ENCODE measurements at regions not wholly inside any gene's neighbourhood (a gene's known extent, or its start where the extent isn't known, plus 50 kb on each side); places are given as distances from the start of the nearest gene placed in this dataset.
"Not testable (repeated sequence)": the region's sequence is repeated elsewhere in the genome, so short reads cannot be mapped to it uniquely, and the experiment has no call there.

DNA sequence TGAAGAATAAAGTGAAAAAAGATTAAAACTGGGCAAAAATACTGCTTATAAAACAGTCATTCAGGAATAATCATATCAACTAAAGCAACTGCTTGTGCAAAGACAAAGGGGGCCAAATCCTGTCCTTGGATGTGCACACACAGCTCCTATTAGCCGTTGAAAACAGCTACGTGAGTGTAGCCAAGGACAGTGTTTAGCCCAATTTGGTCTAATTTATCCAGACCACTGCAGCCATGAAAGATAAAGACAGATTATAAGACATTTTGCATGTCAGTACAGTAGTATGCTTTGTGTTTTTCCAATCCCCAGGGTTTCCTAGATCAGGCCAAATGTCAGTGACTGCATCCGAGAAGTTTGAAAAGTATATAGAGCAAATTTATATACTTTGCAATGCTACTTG, 146.3 kb upstream of the PKN2 start:
- DNase-seq (ENCODE audit: low read depth in 2 of 2), result no peak

DNA sequence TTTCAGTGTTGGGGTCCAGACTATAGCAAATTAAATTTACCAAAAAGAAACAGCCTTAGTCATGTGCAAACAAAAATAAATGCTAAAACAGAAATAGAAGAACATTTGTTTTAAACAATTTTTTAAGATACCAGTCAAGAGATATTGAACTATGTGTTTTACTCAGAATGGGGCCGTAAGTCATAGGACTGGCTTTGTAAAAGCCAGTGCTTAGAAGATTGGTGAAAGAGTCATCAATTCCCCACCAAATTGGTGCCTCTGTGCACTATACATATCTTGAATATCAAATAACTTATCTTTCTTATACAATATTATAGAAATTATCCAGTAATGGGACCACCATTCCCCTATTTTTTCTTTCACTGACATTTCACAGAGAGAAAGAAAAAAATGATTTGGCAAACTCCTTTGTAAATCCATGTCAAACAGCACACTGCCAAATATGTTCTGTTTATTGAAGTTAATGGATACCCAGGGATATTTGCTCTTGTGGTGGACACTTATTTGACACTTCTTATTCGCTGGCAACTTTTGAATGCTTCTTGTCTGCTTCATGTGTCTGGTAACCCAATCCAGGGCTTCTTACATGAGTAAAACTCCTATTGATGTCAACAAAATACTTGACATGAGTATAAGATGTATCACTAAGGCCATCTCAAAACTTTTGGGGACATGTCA, 145.7 kb upstream of the PKN2 start:
- no peak for DNase-seq (ENCODE audit: low read depth in 2 of 2)

DNA sequence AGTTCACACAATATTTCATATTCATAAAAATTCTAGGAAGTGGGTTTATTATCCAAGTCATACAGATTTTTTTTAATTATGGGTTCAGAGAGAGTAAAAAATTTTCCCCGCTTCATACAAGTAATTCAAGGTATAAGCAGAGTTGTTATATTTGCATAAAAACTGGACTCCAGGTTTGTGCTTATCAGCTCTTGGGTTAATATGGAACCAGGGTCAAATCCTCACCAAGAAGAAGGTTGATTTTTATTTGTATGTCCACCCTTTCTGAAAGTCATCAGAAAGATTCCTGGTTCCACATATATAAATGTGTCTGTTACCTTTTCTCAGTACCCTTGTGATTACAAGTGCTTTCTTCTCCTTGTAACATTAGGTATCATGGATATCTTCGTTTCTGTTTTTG, 143.8 kb upstream of the PKN2 start:
- no peak for DNase-seq (ENCODE audit: low read depth in 2 of 2)

DNA sequence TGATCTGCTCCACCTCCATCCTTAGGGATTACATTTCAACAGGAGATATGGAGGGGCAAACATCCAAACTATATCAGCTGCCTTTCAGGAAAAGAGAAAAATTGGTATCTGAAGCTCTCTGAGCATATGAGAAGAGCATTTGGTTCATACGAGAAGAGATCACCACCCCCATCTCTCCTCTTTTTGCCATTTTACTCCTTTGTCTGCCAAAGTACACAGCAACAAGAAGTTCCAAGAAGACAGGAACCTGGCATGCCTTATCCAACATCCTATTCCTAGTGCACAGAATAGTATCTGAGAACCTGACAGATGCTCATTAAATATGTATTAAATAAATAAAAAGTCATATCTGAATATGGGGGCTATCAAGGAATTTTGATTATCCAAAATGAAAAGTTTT, 142.5 kb upstream of the PKN2 start:
- no peak for DNase-seq (ENCODE audit: low read depth in 2 of 2)

DNA sequence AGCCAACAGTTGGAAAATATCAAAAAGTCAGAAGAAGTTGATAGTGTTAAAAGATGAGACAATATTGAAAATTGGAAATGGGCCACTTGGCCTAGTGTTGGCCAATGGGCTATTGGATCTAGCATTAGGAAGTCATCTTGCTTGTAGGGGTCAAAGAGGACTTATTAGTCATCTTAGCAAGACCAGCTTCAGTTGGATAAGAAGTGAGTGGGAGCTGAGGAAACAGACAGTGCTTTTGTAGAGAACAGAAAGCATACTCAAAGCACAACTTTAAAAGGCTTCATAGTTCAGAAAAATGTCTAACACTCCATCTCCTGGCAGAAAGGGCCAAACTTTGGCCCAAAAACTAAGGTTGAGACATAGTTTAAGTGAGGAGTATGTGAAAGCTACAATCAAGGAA, 139.9 kb upstream of the PKN2 start:
- no peak for DNase-seq (ENCODE audit: low read depth in 2 of 2)

DNA sequence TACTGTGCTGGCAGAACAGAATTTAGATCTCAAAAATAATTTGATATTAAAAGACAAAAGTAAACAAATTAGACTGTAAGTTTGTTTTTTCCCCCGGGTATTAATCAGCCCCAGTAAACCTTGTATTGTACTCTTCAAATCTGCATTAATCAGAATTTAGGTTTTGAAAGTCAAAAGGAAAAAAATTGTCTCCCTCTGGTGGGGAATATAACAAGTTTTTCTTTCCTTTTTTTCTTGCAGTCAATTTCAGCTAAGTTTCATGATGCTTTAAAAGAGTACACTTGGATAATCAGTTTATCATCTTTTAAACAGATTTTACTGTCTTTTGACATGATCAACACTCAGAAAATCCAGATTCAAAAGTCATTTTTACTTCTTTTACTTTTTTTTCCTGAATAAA, 134.5 kb upstream of the PKN2 start:
- no peak for DNase-seq (ENCODE audit: low read depth in 2 of 2)

DNA sequence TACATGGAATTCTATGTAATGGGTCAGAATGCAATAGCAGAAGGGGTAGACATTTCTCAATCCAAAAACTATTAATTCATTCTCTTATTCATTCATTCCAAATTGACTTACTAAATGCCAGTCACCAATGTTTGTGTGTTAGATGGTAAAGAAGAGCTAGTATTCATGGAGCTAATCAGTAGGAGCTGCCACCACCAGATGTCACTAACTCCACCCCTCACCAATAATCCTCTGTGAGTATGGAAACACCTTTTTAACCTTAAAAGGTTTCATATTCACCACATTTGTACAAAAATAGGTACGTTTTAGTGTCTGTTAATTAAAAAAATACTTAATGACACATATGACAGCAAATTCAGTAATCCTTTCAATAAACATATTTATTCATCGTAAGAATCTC, 131.8 kb upstream of the PKN2 start:
- DNase-seq (ENCODE audit: low read depth in 2 of 2), result no peak

DNA sequence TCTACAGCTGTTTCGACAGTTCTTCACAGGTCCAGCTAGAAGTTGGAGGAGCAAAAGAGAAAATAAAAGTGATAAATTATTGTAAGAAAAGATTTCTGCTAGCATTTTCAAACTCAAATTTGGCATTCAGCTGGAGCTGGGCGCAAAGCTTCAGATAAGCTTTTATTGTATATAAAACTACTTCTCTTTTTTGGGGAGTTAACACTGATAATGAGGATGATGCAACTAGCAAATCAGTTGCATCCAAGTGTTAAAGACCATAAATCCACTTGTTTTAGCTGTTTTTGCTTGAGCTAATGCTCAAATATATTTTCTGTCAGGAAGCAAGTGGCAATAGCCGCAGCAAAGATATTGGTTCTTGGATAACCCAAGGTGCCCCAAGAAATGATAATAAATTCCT, 127.1 kb upstream of the PKN2 start:
- no peak for DNase-seq (ENCODE audit: low read depth in 2 of 2)

DNA sequence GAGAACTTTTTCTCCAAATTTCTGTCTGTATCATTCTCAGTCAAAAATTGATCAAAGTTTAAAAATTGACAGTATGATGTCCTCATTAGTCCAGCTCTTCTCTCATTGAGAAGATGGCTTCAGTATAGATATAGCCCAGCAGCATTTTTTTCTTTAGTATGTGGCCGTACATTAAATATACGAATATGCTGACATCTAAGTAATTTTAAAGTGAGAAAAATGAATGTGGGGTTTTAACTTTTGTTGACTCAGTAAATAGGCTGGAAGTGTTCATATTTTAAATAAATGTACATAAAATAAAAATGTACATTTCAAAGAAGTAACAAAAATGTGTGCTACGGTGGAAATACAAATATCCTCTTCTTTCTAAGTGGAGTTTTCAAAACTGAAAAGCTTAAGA, 123.5 kb upstream of the PKN2 start:
- no peak for DNase-seq (ENCODE audit: low read depth in 2 of 2)

DNA sequence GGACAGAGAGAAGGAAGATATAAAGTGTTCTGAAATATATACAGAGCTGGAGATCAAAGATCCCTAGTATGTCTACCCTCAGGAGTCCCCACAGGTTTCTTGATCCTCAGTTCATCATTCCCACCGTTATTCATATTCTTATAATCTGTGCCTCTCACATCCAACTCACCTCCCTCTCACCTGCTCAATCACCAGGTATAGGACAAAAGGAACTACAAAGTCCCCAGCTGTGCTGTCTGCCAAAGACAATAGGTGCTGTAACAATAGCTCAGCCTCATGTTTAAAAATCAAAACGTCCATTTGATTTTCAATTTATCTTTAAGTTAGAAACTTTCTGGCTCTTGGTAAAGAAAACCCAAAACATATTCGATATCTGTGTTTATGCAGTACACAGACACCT, 121.1 kb upstream of the PKN2 start:
- no peak for DNase-seq (ENCODE audit: low read depth in 2 of 2)

DNA sequence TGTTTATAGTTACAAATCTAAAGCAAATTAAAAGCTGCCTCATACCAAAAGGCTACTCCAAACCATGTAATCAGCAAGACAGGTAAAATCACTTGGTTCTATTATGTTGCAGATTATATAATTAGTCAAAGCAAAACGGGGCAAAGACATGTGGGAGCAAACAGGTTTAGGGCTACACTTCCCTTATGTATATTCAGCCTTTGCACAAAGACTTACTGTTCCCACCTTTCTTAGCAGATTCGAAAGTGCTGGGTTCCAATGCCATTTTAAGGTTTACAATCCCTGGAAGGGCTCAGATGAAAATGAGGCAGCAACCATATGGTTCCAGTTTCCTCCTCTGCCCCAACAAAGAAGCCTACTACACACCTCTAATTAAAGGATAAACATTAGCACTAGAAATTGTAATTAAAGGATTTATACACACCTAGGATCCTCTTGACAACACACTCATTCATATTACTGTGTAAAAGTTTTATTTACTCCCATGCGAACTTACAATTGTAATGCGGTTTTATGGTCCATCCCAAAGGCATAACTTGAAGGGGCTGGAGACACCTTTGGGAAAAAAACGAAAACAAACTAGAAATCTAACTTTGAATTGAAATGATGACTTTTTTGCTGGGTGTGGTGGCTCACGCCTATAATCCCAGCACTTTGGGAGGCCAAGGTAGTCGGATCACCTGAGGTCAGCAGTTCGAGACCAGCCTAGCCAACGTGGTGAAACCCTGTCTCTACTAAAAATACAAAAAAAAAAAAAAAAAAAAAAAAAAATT, 117.3 kb upstream of the PKN2 start:
- DNase-seq (ENCODE audit: low read depth in 2 of 2), result no peak

DNA sequence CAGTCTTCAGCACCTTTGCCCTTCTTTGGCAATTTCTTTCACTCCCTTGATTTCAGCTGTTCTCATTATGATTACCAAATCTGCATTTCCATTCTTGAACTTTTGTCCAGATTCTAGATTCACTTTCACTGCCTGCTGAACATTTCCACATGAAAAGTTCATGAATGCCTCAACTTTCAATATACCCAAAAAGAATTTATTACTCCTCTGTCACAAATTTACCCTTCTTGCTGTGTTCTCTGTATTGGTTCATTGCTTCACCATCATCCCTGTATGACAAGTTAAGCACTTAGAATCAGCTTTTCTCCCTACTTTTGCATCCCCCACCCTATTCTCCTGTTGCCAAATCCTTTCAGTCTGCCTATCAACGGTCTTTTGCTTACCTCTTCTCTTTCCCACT, 112.6 kb upstream of the PKN2 start:
- no peak for DNase-seq (ENCODE audit: low read depth in 2 of 2)

DNA sequence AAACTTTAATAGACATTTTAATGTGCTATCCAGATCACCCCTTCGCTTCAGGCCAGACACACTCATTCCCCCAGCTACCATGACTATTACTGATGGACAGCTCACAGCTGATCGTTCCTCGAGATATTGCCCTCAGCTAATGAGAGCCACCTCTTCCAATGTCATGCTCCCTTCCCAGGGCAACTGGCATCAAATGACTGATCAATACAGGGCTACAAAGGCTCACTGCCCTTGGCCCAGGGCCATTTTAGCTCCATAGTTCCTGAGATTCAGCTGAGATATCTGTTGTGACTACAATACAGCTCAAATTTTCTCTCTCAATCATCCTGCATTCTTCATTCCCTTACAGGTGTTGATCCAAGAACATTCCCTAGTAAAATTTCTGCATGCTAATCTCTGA, 104.5 kb upstream of the PKN2 start:
- no peak for DNase-seq (ENCODE audit: low read depth in 2 of 2)

DNA sequence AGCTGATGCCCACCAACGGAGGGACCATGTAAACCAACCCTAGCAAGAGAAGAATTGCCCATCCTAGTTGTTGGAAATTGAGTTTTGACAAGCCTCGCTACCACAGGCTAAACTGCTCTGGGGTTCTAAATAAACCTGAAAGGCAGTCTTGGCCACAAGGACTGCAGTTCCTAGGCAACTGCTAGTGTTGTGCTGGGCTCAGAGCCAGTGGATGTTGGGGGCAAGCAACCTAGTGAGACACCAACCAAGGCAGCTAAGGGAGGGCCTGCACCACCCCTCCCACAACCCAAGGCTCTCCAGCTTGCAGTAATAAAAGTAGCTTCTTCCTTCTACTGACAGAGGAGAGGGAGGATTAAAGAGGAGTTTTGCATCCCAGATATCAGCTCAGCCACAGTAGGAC, 102.4 kb upstream of the PKN2 start:
- DNase-seq (ENCODE audit: low read depth in 2 of 2), result no peak

DNA sequence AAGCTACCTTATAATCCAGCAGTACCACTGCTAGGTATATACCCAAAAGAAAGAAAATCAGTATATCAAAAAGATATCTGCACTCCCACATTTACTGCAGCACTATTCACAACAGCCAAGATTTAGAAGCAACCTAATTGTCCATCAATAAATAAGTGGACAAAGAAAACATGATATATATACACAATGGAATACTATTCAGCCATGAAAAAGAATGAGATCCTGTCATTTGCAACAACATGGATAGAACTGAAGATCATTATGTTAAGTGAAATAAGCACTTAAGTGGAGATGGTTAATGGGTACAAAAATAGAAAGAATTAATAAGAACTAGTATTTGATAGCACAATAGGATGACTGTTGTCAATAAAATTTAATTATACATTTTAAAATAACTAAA, 90.7 kb upstream of the PKN2 start:
- DNase-seq (ENCODE audit: low read depth in 2 of 2), result no peak

DNA sequence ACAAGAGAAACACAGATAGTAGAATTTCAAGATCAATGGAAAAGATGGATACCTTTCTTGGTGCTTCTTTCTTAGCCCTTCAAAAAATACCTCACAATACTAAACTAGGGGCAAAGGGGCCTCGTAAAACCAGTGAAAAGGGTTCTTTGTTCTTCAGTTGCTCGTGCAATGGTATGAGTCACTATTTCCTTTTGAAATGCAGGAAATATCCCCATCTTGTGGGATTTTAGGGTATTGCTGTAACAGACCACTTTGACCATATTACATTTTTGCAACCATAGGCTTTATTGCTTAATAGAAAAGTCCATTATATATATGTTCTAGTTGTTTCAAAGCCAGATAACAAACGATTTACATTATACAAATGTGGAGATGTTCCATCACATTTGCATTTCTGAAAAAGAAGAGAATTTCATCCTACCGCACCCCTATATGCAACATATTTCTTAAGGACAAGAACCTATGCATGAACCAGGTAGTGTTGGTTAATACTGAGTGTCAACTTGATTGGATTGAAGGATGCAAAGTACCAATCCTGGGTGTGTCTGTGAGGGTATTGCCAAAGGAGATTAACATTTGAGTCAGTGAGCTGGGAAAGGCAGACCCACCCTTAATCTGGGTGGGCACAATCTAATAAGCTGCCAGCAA, 88.6 kb upstream of the PKN2 start:
- DNase-seq (ENCODE audit: low read depth in 2 of 2), result no peak

DNA sequence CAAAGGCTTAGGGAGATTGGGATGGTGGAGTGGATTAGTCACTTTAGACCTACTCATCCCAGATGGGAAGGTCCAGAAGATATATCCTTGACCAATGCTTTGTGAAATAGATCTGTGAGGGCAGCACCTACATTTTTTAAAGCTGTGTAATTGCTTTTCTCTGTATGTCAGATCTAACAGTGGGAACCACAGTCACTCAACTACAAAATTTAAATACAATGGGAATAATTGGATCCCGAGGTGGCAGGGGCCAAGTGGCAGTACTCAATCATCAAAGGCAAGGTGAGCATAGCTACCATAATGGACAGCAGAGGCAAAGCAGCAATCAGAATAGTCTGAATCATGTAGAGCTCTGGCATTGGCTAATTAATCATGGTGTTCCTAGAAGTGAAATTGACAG, 86.1 kb upstream of the PKN2 start:
- not testable (repeated sequence) for DNase-seq (ENCODE audit: low read depth in 2 of 2)

DNA sequence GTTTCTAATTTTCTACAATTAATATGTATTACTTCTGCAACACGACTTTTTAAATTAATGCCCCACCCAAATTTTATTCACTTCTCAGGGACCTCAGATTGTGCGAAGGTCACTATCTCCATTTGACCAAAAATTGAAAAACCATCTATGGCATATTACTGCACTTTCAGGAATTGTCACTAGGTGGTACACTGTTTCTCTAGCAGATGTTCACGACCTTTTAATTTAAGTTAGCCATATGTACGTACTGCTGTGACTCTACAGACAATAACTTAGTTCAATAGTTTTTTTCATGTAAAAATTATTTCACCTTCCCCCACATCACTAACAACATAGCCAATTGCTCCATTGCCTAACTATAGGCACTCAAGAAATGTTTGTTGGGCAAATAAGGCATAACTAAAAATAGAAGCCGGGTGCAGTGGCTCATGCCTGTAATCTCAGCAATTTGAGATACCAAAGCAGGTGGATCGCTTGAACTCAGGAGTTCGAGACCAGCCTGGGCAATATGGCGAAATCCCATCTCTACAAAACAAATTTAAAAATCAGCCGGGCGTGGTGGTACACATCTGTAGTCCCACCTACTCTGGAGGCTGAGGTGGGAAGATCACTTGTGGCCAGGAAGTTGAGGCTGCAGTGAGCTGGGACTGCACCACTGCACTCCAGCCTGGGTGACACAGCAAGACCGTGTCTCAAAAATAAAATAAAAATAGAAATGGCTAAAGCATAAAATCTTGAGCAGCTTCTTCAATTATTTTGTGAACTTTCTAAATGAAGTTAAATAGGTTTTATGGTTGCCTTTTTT, 75.7 kb upstream of the PKN2 start:
- DNase-seq (ENCODE audit: low read depth in 2 of 2), result no peak

DNA sequence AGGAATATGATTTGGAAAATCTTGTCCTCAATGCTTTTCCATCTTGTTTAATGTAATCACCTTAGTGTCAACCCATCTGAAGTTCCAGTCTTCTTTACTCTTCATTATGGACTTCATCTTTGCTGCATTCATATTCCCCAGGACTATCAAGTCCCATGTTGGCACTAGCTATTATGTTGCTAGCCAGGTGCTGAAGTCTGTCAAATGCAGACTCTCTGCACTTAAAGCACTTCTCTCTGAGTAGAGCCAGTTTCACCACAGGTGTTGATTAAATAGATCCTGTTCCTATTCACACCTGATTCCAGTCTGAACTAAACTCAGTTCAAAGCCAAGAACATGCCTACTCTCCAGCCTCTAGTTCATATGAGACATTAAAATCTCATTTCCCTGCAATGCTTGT, 75.0 kb upstream of the PKN2 start:
- DNase-seq (ENCODE audit: low read depth in 2 of 2), result no peak

DNA sequence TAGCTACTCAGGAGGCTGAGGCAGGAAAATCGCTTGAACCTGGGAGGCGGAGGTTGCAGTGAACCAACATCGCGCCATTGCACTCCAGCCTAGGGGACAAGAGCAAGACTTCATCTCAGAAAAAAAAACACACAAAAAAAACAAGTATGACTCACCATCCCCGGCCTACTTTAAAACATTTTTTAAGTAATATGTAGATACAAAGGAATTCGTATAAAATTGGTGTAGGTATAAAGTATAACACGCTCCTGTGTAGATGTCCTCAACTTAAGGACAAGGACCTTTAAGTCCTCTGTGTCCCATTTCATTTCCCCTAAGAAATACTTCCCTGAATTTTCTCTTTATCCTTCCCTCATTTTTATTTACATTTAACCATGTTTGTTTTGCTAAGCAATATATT, 73.4 kb upstream of the PKN2 start:
- no peak for DNase-seq (ENCODE audit: low read depth in 2 of 2)

DNA sequence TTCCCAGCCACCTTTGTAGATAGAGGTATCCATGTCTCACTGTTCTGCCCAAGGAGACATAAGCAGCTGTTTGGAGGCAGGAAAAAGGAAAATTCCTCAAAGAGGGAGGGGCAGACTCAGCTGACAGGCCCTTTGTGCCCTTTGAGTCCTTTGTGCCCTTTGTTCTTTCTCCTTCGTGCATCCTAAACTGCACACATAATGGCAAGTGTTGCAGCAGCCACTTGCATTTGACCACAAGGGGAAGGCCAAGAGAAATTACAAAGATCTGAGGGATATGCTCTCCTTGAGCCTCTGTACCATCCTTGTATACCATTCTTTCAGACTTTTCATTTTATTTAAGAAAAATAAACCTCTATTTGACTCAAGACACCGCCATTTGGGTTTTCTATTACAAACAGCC, 71.8 kb upstream of the PKN2 start:
- DNase-seq (ENCODE audit: low read depth in 2 of 2), result no peak

DNA sequence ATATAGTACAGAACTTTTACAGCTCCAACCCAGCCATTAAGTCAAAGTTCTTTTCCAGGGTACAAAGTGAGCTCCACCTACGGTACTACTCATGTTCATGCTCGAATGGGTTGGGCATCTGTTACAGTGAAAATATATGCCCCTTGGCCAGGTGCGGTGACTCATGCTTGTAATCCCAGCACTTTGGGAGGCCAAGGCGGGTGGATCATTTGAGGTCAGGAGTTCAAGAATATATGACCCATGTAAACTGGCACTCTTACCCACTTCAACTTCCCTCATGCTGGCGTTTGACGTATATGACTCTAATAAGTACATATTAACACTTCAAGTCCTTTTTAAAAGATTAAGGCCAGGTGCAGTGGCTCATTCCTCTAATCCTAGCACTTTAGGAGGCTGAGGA, 71.3 kb upstream of the PKN2 start:
- no peak for DNase-seq (ENCODE audit: low read depth in 2 of 2)

DNA sequence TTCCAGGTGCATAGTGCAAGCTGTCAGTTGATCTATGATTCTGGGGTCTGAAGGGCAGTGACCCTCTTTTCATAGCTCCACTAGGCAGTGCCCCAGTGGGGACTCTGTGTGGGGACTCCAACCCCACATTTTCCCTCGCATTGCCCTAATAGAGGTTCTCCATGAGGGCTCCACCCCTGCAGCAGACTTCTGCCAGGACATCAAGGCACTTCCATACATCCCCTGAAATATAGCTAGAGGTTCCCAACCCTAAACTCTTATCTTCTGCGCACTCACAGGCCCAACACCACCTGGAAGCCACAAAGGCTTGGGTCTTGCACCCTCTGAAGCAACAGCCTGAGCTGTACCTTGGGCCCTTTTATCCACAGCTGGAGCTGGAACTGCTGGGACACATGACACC, 65.7 kb upstream of the PKN2 start:
- no peak for DNase-seq (ENCODE audit: low read depth in 2 of 2)

Data from stimulated activated CD8-positive, alpha-beta memory T cell treated with anti-CD3 and anti-CD28 coated beads, Interleukin-2, amount 100 ng/mL, for 1 hour (primary cell).